ENCODE measurements at regions not wholly inside any gene's neighbourhood (a gene's known extent, or its start where the extent isn't known, plus 50 kb on each side); places are given as distances from the start of the nearest gene placed in this dataset.
"Not testable (repeated sequence)": the region's sequence is repeated elsewhere in the genome, so short reads cannot be mapped to it uniquely, and the experiment has no call there.

DNA sequence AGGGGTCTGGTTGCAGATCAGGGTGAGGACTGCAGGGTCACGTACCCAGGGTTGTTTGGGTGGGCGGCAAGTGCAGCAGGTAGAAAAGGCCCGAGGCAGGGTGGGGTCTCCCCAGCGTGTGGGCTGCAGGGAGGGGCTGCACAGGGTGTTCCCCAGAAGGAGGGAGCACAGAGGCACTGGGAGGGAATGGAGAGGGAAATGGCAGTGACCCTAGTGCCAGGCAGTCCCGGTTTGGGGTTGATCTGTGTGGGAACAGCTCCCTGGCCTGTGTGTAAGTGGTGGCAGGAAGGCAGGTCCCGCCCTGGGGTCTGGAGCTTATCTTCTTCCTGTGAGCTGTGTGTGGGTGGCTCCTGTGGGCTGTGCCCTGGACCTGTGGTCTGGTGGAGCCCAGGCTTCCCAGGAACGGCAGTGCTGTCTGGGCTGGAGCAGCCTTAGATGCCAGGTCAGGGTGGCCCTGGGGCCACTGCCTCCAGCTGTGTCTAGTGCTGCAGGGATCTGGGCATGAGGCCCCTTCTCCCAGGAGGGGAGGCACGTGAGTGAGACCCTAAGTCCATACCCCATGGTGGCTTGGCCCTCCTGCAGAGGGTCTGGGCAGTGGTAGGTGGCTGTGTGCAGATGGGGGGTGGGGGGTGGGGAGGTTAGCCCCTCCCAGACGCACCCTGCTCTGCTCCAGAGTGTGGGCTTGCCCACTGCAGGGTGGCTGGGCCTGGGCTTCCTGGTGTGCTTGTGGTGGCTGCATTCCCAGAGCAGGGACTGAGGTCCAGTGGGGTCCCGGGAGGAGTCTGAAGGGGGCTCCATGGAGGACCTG, 363.5 kb downstream of the TMEM121 start:
- DNase-seq (ENCODE audit: low spot score): no peak

DNA sequence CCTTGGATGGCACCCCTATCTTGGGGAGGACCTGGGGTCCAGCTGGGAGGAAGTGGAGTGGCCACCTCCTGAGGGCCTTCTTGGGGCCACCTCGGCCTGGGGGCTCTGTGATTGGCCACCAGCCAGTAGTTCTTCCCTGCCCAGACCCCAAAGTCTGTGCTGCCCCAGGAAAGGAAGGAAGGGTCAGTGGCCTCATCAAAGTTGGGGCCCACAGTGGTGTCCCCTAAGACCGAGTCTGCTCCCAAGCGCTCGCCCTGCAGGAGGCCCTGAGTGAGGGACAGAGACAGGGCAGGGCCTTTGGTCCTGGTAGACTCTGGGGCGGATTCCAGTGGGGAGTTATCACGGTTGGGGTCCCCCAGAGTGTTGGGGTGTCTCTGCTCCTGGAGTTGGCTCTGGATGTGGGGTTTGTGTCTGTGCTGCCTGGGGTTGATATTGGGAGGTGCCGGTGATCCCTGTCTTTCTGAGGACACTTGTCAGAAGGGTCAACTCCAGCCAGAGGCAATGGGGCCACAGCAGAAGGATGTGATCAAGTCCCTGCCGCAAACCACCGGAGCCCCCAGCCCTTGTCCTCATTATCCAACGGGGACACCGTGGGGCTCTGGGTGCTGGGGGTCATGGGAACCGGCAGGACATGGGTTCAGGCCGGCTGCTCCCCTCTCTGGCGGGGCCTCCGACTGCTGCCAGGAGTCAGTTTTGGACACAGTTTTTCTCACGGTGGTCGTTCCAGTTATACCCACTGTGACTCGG, 364.3 kb downstream of the TMEM121 start:
- DNase-seq (ENCODE audit: low spot score): no peak

DNA sequence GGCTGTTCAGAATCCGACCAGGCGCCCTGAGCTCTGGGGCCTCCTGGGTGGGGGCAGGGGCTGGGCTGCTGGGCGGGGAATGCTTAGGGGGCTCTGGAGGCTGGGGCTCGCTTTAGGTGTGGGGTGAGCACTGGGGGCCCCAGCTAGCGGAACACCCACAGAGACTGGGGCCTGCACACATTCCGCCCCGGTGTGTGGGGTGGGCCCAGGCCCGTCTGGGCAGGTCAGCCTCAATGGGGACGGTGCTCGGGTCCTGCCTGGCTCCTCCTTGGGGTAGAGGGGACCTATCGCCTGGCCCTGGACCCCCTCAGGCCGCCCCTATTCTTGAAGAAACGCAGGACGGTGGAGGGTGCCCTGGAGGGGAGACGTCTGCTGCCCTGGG, 364.8 kb downstream of the TMEM121 start:
- DNase-seq (ENCODE audit: low spot score): no peak

DNA sequence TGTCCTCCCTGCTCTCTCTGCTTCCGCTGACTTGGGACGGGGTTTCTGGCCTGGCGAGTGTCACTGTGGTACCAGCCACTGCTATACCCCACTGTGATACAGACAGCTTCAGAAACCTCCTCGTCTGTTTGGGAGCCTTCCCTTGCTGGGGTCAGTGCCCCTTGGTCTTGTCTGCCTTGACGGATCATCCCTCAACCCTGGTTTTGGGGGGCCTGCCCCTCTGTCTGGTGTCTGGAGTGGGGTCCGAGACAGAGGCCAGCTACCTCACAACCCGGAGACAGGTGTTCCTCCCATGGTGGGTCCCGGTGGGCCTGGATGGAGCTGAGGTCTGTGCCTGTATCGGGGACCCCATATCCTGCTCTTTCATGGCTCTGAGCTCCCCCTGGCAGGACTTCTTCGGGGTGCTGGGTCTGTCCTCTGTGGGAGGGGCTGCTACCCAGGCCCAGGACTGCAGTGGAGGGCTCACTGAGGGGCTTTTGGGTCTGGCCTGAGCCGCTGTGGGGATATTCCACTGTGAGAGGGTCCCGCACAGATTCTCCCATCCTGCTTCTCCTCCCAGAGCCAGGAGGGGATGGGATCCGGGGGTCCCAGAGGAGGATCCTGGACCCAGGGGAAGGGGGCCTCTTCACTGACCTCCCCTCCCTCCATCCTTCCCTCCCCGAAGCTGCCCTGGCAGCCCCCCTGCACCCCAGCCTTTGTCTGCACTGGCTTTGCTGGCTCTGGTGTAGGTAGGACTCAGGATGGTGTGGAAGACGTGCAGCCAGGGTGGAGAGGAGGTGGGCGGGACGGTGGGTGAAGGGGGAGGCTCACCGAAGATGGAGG, 365.5 kb downstream of the TMEM121 start:
- no peak for DNase-seq (ENCODE audit: low spot score)

DNA sequence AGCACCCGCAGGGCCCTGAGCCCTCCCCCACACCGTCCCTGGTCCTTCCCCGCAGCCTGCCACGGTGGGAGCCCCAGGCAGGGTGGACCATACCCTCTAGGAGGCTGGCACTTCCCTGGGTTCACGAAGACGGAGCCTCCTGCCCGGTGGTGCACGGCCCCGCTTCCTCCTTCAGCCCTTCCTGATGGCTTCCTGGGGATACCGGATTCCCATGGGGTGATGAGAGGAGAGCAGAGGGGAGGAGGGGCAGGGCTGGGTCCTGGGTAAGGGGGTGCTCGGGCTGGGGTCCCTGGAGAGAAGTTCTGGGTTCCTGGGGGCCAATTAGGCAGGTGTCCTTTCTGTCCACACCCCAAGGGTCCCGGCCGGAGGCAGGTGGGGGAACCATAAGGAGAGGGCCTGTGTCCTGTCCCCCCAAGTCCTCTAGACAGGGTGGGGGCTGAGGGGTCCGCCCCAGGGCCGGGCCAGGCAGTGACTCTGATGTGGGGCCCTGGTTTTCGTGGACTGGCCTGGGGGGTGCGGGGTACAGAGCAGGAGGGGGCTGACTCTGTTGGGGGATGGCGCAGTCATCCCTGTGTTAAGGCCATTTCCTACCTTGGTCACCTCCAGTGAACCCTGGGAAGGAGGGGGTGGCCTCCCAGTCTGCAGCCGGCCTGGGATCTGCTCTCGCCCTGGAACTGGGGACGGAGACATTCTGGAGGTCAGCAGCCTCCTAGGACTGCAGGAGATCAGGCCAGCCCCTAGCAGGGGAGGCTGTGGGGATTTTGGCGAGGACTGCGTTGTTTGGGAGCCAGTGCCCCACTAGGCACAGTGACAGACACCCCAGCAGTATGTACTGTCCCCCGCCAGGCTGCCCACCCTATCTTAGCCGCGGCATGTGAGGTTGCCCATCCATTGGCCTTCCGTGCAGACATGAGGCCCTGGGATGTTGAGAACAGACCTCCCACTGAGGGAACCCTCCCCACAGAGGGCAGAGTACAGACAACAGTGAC, 366.4 kb downstream of the TMEM121 start:
- DNase-seq (ENCODE audit: low spot score): not testable (repeated sequence)

DNA sequence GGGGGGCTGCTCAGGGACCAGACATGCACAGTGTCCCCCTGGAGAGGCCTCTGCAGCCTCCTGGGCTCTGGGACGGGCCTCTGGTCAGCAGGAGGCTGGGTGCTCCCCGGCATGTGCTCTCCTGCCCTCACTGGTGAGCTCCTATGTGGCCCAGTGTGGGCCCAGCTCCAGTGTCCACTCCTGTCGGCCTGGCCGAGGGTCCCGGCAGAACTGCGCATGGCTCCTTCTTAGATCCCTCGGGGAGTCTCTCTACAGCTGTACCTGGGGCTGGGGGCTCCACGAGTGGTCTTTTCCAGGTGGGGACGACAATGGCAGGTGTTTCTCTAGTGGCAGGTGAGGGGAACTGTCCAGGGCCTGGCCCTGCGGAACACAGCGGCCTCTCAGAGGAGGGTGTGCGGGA, 367.3 kb downstream of the TMEM121 start:
- not testable (repeated sequence) for DNase-seq (ENCODE audit: low spot score)

DNA sequence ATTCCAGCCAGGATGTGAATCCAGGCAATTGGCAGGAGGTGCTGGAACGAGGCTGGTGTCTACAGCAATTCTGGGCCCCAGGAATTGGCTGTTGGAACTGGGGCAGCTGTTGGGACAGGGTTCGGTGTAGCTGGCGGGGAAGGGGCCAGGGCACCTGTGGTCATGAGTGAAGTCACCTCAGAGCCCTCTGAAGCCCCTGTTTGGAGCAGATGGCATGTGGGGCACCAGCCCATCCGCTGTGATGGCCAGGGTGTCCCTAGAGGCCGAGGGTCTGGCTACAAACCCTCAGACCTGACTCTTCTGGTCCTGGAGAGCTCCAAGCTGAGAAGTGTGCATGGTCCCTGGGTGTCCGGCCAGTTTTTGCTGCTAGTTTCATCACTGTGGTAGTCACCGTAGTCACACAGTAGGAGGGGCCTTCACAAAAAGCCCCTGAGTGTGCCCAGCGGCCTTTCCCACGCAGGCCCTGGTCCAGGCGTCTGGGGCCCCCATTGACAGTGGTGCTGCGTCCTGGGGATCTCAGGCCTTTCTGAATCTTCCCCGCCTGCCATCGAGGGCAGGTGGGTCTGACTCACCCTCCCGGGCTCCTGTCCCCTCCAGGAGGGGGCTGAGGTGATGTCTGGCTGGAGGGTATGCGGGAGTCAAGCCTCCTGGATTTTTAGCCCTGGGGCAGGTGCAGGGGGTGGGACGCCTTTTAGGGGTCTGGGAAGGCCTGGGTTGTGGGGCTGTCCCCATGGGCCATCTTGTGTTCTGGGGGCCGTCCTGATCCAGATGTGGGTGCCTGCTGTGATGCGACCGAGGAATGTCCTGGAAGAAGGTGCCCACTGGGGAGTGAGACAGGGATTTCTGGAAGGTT, 368.0 kb downstream of the TMEM121 start:
- DNase-seq (ENCODE audit: low spot score): no peak

DNA sequence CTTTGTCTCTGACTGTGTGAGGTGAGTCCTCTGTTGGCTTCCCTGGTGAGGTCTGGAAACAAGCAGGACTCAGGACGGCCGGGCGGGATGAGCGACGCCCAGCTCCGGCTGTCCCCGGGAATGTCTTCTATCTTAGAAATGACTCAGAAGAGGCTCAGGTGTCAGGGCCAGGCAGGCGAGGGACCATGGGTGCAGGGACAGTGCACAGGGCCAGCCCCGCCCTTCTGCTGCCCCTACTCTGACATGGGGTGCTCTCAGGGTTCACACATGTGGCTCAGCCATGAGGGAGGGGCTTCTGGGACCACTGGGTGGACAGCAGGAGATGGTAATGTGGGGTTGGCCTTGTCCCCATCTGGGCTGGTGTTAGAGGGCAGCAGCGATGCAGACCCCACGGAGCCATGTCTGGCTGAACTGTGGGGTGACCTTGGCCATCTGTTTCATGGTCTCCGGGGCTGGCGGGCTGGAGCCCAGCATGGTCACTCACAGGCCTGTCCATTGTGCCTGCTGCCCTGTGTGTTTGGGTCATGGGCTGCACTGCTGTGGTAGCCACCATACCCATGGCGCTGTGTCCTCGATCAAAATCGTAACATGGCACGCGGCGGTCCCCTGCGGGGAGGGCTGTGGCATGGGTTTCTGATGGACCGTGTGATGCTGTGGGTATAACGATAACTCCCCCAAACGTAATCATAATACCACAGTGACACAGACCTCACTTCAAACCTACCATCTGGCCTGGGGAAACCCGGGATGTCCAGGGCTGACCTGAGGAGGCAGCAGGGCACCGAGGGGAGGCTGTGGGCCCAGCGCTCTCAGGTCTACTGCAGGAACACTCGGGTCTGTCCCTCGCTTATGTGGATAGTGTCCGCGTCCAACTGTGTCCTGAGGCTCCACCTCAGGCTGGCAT, 368.8 kb downstream of the TMEM121 start:
- no peak for DNase-seq (ENCODE audit: low spot score)

DNA sequence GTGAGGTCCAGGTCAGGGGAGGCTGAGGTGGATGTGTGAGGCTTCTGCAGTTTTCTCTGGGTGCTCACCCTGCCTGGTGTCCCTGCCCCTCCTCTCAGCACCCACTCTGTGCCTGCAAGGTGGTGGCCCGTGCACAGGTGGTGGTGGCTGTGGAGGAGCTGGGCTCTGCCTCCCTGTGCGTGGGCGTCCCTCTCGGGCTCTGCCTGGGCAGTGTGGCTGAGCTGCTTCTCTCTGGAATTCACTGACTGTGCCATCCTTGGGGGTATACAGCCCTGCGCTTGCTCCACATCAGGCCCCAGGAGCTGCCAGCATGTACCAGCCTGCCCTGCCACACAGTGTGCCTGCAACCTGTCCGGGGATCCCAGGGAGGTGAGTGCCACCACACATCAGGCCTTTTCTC, 369.8 kb downstream of the TMEM121 start:
- not testable (repeated sequence) for DNase-seq (ENCODE audit: low spot score)

DNA sequence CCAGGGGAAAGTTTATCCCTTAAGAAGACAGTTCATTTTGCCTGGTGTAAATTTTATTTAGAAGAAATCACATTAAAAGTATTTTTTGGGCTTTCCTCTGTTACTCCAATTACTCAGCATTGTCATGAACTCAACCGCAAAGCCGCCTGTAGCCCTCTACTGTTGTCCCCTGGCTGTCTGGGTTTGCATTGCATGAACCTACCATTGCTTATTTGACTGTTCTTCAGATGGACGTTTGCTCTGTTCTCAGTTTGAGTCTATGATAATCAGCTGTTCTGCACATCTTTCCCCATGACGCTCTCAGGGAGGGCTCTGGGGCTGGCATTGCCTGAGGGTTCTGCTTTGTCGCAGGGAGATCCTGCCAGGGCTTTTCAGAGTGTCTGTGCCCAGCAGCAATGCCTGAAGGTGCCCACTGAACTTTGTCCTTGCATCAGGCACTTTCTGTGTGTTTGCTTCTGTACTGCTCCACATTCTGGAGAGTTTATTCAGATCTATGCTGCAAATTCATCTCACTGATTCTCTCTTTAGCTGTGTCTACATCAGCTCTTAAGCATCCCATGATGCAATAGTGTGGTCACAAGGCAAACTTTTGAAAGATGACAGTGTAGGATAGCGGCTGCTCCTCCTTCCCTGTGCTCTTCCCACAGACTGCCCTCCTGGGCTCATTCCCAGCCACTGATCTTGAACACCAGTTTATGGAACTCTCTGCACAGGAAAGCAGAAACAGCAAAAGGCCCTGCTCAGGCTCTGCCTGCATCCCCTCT, 370.8 kb downstream of the TMEM121 start:
- not testable (repeated sequence) for DNase-seq (ENCODE audit: low spot score)

DNA sequence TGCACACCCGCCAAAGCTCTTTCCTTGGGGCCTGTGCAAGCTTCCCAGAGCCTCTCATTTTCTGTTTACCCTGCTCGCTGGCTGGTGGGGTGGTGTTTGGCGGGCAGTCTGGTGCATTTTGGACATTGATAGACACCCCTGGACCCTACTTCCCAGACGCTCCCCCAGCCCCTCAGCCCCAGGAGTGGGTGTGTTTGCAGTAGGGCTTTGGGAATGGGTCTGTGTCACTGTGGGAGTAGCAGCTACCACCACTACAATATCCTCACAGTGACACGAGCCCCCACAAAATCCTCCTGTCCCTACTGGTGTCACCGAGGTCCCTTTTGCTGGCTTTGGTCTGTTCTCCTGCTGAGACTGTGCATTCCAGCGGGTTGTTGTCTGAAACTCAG, 371.3 kb downstream of the TMEM121 start:
- no peak for DNase-seq (ENCODE audit: low spot score)

DNA sequence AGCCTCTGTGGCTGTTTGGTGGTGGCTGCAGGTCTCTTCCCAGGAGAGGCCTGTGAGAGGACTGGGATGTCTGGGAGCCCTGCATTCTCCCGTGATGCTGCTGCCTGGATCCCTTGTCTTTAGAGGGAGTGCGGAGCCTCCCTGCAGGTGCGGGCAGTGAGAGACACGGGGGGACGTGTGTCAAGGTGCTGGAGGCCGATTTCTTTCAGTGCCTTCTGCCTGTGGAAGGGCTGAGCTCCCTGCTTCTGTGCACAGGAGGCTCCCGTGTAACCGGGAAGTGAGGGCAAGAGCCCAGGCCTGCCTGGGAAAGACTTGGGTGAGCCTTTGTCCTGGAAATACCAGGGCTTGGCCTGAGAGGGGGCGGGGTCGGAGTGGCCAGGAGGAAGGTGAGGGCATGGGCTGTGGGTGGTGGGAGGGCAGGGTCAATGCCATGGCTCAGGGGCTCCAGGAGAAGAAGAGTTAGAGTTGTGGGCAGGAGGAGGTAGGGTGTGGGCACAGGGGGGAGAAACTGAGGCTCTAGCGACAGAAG, 372.2 kb downstream of the TMEM121 start:
- DNase-seq (ENCODE audit: low spot score): no peak

DNA sequence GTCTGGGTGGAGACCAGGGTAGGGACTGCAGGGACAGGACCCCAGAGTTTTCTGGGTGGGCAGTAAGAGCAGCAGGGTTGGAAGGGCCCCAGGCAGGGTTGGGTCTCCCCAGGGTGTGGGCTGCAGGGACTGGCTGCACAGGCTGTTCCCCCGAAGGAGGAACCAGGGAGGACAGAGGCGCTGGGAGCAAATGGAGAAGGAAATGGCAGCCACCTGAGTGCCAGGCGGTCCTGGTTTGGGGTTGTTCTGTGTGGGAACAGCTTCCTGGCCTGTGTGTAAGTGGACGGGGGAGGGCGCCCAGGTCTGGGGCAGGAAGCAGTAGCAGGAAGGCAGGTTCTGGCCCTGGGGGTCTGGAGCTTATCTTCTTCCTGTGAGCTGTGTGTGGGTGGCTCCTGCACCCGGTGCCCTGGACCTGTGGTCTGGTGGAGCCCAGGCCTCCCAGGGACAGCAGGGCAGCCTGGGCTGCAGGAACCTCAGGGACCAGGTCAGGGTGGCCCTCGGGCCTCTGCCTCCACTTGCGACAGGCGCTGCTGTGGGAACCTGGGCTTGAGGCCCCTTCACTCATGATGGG, 372.8 kb downstream of the TMEM121 start:
- no peak for DNase-seq (ENCODE audit: low spot score)

DNA sequence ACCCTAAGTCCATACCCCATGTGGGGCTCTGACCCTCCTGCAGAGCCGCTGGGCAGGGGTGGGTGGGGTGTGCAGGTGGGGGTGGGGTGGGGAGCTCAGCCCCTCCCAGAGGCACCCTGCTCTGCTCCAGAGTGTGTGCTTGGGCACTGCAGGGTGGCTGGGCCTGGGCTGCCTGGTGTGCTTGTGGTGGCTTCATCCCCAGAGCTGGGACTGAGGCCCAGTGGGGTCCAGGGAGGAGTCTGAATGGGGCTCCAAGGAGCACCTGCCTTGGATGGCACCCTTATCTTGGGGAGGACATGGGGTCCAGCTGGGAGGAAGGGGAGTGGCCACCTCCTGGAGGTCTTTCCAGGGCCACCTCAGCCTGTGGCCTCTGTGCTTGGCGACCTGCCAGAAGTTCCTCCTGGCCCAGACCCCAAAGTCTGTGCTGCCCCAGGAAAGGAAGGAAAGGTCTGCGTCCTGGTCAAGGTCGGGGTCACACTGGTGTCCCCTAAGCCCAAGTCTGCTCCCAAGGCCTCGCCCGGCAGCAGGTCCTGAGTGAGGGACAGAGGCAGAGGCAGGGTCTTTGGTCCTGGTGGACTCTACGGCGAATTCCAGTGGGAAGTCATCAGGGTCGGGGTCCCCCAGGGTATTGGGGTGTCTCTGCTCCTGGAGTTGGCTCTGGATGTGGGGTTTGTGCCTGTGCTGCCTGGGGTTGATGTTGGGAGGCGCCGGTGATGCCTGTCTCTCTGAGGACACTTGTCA, 373.4 kb downstream of the TMEM121 start:
- DNase-seq (ENCODE audit: low spot score): no peak

DNA sequence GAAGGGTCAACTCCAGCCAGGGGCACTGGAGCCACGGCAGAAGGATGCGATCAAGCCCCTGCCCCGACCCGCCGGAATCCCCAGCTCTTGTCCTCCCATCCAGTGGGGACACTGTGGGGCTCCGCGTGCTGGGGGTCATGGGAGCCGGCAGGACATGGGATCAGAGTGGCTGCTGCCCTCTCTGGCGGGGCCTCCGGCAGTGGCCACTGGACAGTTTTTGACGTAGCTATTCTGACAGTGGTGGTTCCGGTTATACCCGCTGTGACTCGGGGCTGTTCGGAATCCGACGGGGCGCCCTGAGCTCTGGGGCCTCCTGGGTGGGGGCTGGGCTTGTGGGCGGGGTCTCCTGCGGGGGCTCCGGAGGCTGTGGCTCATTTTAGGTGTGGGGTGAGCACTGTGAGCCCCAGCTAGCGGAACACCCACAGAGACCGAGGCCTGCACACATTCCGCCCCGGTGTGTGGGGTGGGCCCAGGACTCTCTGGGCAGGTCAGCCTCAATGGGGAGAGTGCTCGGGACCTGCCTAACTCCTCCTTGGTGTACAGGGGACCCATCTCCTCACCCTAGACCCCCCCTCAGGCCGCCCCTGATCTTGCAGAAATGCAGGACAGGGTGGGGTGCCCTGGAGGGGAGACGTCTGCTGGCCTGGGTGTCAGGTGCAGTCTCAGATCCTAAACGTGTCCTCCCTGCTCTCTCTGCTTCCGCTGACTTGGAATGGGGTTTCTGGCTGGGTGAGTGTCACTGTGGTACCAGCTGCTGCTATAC, 374.2 kb downstream of the TMEM121 start:
- no peak for DNase-seq (ENCODE audit: low spot score)

DNA sequence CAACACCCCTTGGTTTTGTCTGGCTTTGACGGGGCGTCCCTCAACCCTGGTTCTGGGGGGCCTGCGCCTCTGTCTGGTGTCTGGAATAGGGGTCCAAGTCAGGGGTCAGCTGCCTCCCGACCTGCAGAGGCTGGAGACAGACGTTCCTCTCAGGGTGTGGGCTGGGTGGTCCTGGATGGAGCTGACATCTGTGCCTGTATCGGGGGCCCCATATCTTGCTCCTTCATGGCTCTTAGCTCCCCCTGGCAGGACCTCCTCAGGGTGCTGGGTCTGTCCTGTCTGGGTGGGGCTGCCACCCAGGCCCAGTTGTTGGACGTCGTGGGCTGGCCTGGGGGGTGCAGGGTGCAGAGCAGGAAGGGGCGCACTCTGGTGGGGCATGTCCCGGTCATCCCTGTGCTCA, 374.8 kb downstream of the TMEM121 start:
- DNase-seq (ENCODE audit: low spot score): no peak
